ENCODE measurements at regions not wholly inside any gene's neighbourhood (a gene's known extent, or its start where the extent isn't known, plus 50 kb on each side); places are given as distances from the start of the nearest gene placed in this dataset.

- TF ChIP-seq CTCF (conservative IDR thresholded peaks at IDR 0.05 in 1 of 2, IDR thresholded peaks at IDR 0.05 in 1 of 2; ENCODE audit: low read depth in 1 of 2, low read length in 2 of 2), result no peak
- no peak for TF ChIP-seq EZH2 (IDR thresholded peaks at IDR 0.05; ENCODE audit: low read length, missing control alignments)
Observed at GRCh38 chr6:33950891-33951889, 147.4 kb upstream of the MLN start.

Data from fibroblast of lung (primary cell).